IMR-90 (cell line): ENCODE measurements at regions not wholly inside any gene's neighbourhood (a gene's known extent, or its start where the extent isn't known, plus 50 kb on each side); places are given as distances from the start of the nearest gene placed in this dataset.

Experiments
- ATAC-seq: fragments of 200-7000 bp; cut with Tn5 transposase; 2 replicates; pipeline ENCODE4 v1.9.1; 2020; ENCODE audit warnings: low read depth, mild to moderate bottlenecking, moderate library complexity
- BruUV-seq: library from RNA; stranded (reverse); fragments of 400-500 nt; replicated peaks from 2 replicates; lab custom pipeline; 2021; lab: Mats Ljungman, UMichigan
- CTCF ChIA-PET: fragments of 300-600 bp; formaldehyde crosslinking; extraction: SDS; loops from one replicate; lab custom pipeline; 2021; ENCODE audit warnings: antibody characterized with exemption; lab: Yijun Ruan, JAX
- POLR2A ChIA-PET: fragments of 300-600 bp; sonication (Branson Sonifier 250); formaldehyde crosslinking; loops from one replicate; lab custom pipeline; 2022; ENCODE audit warnings: antibody characterized with exemption; ENCODE audit not compliant: unreplicated experiment; lab: Charles Lee
- DNase-seq: peaks from one replicate; pipeline ENCODE4 v3.0.0; 2013
- H2AFZ ChIP-seq: replicated peaks from 2 replicates; pipeline ENCODE3; 2013; ENCODE audit warnings: low read length, mild to moderate bottlenecking; ENCODE audit not compliant: poor library complexity
- H2AK5ac ChIP-seq: 2 replicates; pipeline ENCODE4 v1.6.1; 2013; ENCODE audit warnings: low read depth, low read length, inconsistent platforms
- H2AK9ac ChIP-seq: replicated peaks from 2 replicates; pipeline ENCODE3; 2013; ENCODE audit warnings: mild to moderate bottlenecking, low read depth, low read length, moderate library complexity; ENCODE audit not compliant: poor library complexity
- H2BK120ac ChIP-seq: 2 replicates; pipeline ENCODE4 v1.6.1; 2013; ENCODE audit warnings: low read depth, low read length, inconsistent platforms
- H2BK15ac ChIP-seq: 3 replicates; pipeline ENCODE4 v1.6.1; 2013; ENCODE audit warnings: low read depth, low read length, inconsistent platforms
- H2BK20ac ChIP-seq: 2 replicates; pipeline ENCODE4 v1.6.1; 2013; ENCODE audit warnings: low read depth, mild to moderate bottlenecking, inconsistent platforms, low read length, moderate library complexity
- H2BK5ac ChIP-seq: 2 replicates; pipeline ENCODE4 v1.6.1; 2013; ENCODE audit warnings: mild to moderate bottlenecking, low read depth, low read length, inconsistent platforms; ENCODE audit not compliant: poor library complexity, severe bottlenecking
- H3K14ac ChIP-seq: replicated peaks from 2 replicates; pipeline ENCODE4 v1.6.1; 2013; ENCODE audit warnings: low read depth, low read length, inconsistent platforms
- H3K18ac ChIP-seq: 2 replicates; pipeline ENCODE4 v1.6.1; 2013; ENCODE audit warnings: low read depth, low read length, control low read depth
- H3K23ac ChIP-seq: 2 replicates; pipeline ENCODE4 v1.6.1; 2013; ENCODE audit warnings: low read depth, low read length, inconsistent platforms
- H3K27ac ChIP-seq: 2 replicates; pipeline ENCODE4 v1.5.1; 2013; ENCODE audit warnings: mild to moderate bottlenecking, control low read depth, low read length; ENCODE audit not compliant: insufficient read depth
- H3K27me3 ChIP-seq: 2 replicates; pipeline ENCODE4 v1.6.1; 2013; ENCODE audit warnings: low read length; ENCODE audit not compliant: control insufficient read depth, insufficient read depth
- H3K36me3 ChIP-seq: 2 replicates; pipeline ENCODE4 v1.6.1; 2013; ENCODE audit warnings: low read length, mixed read lengths; ENCODE audit not compliant: control insufficient read depth, insufficient read depth
- H3K4ac ChIP-seq: 2 replicates; pipeline ENCODE4 v1.6.1; 2013; ENCODE audit warnings: low read depth, low read length, inconsistent platforms
- H3K4me1 ChIP-seq: 2 replicates; pipeline ENCODE4 v1.6.1; 2013; ENCODE audit warnings: low read length, mixed read lengths; ENCODE audit not compliant: control insufficient read depth, insufficient read depth
- H3K4me2 ChIP-seq: 2 replicates; pipeline ENCODE4 v1.6.1; 2013; ENCODE audit warnings: low read depth, mild to moderate bottlenecking, control low read depth, low read length, moderate library complexity
- H3K4me3 ChIP-seq: 2 replicates; pipeline ENCODE4 v1.5.1; 2013; ENCODE audit warnings: low read depth, mild to moderate bottlenecking, control low read depth, low read length, moderate library complexity; ENCODE audit not compliant: insufficient read depth
- H3K56ac ChIP-seq: 2 replicates; pipeline ENCODE4 v1.6.1; 2013; ENCODE audit warnings: low read length, inconsistent platforms; ENCODE audit not compliant: insufficient read depth; ENCODE audit errors: extremely low read depth
- H3K79me1 ChIP-seq, 2 experiments: 2 replicates each; pipeline ENCODE4 v1.6.1; 2013; ENCODE audit warnings: low read length in 2 of 2, inconsistent platforms in 1 of 2, low read depth in 1 of 2
- H3K9ac ChIP-seq: 2 replicates; pipeline ENCODE4 v1.6.1; 2013; ENCODE audit warnings: low read depth, low read length, control low read depth
- H3K9me1 ChIP-seq: 2 replicates; pipeline ENCODE4 v1.6.1; 2013; ENCODE audit warnings: low read length, inconsistent platforms; ENCODE audit not compliant: insufficient read depth
- H3K9me3 ChIP-seq: 2 replicates; pipeline ENCODE4 v1.6.1; 2013; ENCODE audit warnings: low read length; ENCODE audit not compliant: control insufficient read depth, insufficient read depth
- H4K20me1 ChIP-seq: 2 replicates; pipeline ENCODE4 v1.6.1; 2013; ENCODE audit warnings: low read length, inconsistent platforms; ENCODE audit not compliant: insufficient read depth
- H4K5ac ChIP-seq: 2 replicates; pipeline ENCODE4 v1.6.1; 2013; ENCODE audit warnings: mild to moderate bottlenecking, low read depth, low read length, control low read depth
- H4K8ac ChIP-seq, 2 experiments: 2 replicates each; pipeline ENCODE4 v1.6.1; 2013; ENCODE audit warnings: low read depth in 2 of 2, low read length in 2 of 2, control low read depth in 1 of 2, inconsistent platforms in 1 of 2
- H4K91ac ChIP-seq: 2 replicates; pipeline ENCODE4 v1.6.1; 2013; ENCODE audit warnings: low read depth, low read length, inconsistent platforms; ENCODE audit not compliant: insufficient read depth
- BHLHE40 ChIP-seq: fragments of 150-350 bp; IDR thresholded peaks from 2 replicates; pipeline ENCODE4 v1.6.1; 2016; ENCODE audit warnings: mild to moderate bottlenecking, low read depth, low read length
- CEBPB ChIP-seq: IDR thresholded peaks from 2 replicates; pipeline ENCODE4 v1.6.1; 2012; ENCODE audit warnings: low read depth, low read length, improper control_type of control experiment
- CHD1 ChIP-seq: IDR thresholded peaks from 2 replicates; pipeline ENCODE4 v1.6.1; 2012; ENCODE audit warnings: low read depth, low read length, improper control_type of control experiment
- FOS ChIP-seq: fragments of 150-350 bp; IDR thresholded peaks from 2 replicates; pipeline ENCODE4 v1.6.1; 2016; ENCODE audit warnings: low read depth, low read length
- MAFK ChIP-seq: IDR thresholded peaks from 2 replicates; pipeline ENCODE4 v1.6.1; 2012; ENCODE audit warnings: low read depth, low read length, improper control_type of control experiment
- MAZ ChIP-seq: IDR thresholded peaks from 2 replicates; pipeline ENCODE4 v1.6.1; 2012; ENCODE audit warnings: low read depth, mild to moderate bottlenecking, low read length, improper control_type of control experiment, moderate library complexity, borderline replicate concordance
- MXI1 ChIP-seq: IDR thresholded peaks from 2 replicates; pipeline ENCODE4 v1.6.1; 2012; ENCODE audit warnings: low read depth, mild to moderate bottlenecking, low read length, moderate library complexity, borderline replicate concordance
- NFE2L2 ChIP-seq: fragments of 150-350 bp; IDR thresholded peaks from 2 replicates; pipeline ENCODE4 v1.6.1; 2016; ENCODE audit warnings: low read depth, mild to moderate bottlenecking, low read length
- POLR2A ChIP-seq: IDR thresholded peaks from 2 replicates; pipeline ENCODE4 v1.6.1; 2012; ENCODE audit warnings: mild to moderate bottlenecking, low read depth, low read length
- RAD21 ChIP-seq: IDR thresholded peaks from 2 replicates; pipeline ENCODE4 v1.6.1; 2012; ENCODE audit warnings: low read length, improper control_type of control experiment
- RCOR1 ChIP-seq: IDR thresholded peaks from 2 replicates; pipeline ENCODE4 v1.6.1; 2012; ENCODE audit warnings: mild to moderate bottlenecking, low read length, improper control_type of control experiment; ENCODE audit not compliant: insufficient replicate concordance
- RFX5 ChIP-seq: IDR thresholded peaks from 2 replicates; pipeline ENCODE4 v1.8.0; 2012; ENCODE audit warnings: low read depth, mild to moderate bottlenecking, low read length, moderate library complexity
- SMC3 ChIP-seq: fragments of 150-350 bp; IDR thresholded peaks from 2 replicates; pipeline ENCODE4 v1.6.1; 2016; ENCODE audit warnings: low read depth, mild to moderate bottlenecking, antibody characterized with exemption, low read length, moderate library complexity
- WGBS, 2 experiments: methylation state at CpG; one replicate each; pipeline versions ENCODE4 v1.1.5 to v1.1.7; 2013; ENCODE audit warnings: missing lambda C conversion rate in 2 of 2; ENCODE audit not compliant: insufficient read length in 1 of 2; ENCODE audit errors: extremely low coverage in 2 of 2; 5-methylcytosine and 5-hydroxymethylcytosine counted together
- dilution Hi-C: fragments of 300-500 bp; cut with HindIII; formaldehyde crosslinking; loops from one replicate; pipeline ENCODE4 v1.14.3; 2018; ENCODE audit warnings: low sequenced_read_pairs; ENCODE audit not compliant: unreplicated experiment
- in situ Hi-C: fragments of 300-500 bp; cut with MboI; formaldehyde crosslinking; loops from 3 replicates; pipeline ENCODE4 v1.14.3; 2019; ENCODE audit warnings: low sequenced_read_pairs, inconsistent platforms, mixed read lengths
- intact Hi-C: fragments of 100-400 bp; cut with micrococcal nuclease; formaldehyde crosslinking; loops from 2 replicates; pipeline ENCODE4 v1.10.0; 2022
- TF ChIP-seq, protein P1 (sequence below): conservative IDR thresholded peaks from 2 replicates; pipeline ENCODE4 v1.5.1; 2012; ENCODE audit warnings: mild to moderate bottlenecking, low read depth, low read length, improper control_type of control experiment
- TF ChIP-seq, protein P2 (sequence below): fragments of 150-350 bp; IDR thresholded peaks from 2 replicates; pipeline ENCODE4 v1.6.1; 2016; ENCODE audit warnings: low read depth, mild to moderate bottlenecking, low read length, moderate library complexity, borderline replicate concordance
- TF ChIP-seq, protein P3 (sequence below): fragments of 150-350 bp; IDR thresholded peaks from 2 replicates; pipeline ENCODE4 v1.6.1; 2017; ENCODE audit warnings: mild to moderate bottlenecking, antibody characterized with exemption, low read length, low read depth

DNA sequence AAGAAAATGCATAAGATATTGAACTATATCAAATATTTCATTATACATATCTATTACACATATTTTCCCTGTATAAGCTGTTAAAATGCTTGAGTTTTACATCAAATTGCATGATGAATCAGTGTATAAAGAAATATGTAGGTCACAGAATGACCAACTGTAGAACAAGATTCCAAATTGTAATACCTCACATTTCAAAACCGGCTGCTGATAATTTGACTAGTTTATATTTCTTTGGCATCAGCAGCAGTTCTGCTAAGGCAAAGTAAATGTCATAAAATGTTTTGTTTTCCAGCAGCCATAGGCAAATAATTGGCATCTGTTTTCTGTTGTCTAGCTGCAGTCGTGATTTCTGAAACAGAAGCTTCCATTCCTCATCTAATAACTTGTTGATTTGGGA lies 633.9 kb downstream of the ARL4A start:
- H2BK120ac ChIP-seq: no peak overlapping the region
- H4K5ac ChIP-seq: no peak overlapping the region
- no peak overlapping the region for H4K8ac ChIP-seq
- dilution Hi-C loops: no loop called here
- no peak overlapping the region for H3K14ac ChIP-seq
- no peak overlapping the region for H3K9ac ChIP-seq
- no peak overlapping the region for H2AK5ac ChIP-seq
- H3K36me3 ChIP-seq: no peaks in the 10 kb centered on the region
- no CpG with 5 or more reads among the region's 2 CpGs for WGBS, 2 experiments
- ATAC-seq (no peak), DNase-seq (no peak)
- H2AK9ac ChIP-seq: no peak overlapping the region
- H4K20me1 ChIP-seq: no peaks in the 10 kb centered on the region
- no peaks in the 10 kb centered on the region for H3K4me1 ChIP-seq
- POLR2A ChIA-PET: interaction anchor here (0.6 kb wide), 1 partner anchor 157 kb away, joined by 4 read pairs; no protein-coding TSS in a partner anchor
- H3K56ac ChIP-seq: no peak overlapping the region
- H3K27ac ChIP-seq: no peak overlapping the region
- H2BK5ac ChIP-seq: no peak overlapping the region
- H4K91ac ChIP-seq: no peak overlapping the region
- H3K18ac ChIP-seq: no peak overlapping the region
- TF ChIP-seq, protein P1, sequence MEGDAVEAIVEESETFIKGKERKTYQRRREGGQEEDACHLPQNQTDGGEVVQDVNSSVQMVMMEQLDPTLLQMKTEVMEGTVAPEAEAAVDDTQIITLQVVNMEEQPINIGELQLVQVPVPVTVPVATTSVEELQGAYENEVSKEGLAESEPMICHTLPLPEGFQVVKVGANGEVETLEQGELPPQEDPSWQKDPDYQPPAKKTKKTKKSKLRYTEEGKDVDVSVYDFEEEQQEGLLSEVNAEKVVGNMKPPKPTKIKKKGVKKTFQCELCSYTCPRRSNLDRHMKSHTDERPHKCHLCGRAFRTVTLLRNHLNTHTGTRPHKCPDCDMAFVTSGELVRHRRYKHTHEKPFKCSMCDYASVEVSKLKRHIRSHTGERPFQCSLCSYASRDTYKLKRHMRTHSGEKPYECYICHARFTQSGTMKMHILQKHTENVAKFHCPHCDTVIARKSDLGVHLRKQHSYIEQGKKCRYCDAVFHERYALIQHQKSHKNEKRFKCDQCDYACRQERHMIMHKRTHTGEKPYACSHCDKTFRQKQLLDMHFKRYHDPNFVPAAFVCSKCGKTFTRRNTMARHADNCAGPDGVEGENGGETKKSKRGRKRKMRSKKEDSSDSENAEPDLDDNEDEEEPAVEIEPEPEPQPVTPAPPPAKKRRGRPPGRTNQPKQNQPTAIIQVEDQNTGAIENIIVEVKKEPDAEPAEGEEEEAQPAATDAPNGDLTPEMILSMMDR: no peak
- TF ChIP-seq MAFK (no peak), SMC3 (no peak), RCOR1 (no peak), POLR2A (no peak), BHLHE40 (no peak), MAZ (no peak), MXI1 (no peak), RFX5 (no peak), CEBPB (no peak), RAD21 (no peak), FOS (no peak), NFE2L2 (no peak), CHD1 (no peak)
- TF ChIP-seq, protein P2, sequence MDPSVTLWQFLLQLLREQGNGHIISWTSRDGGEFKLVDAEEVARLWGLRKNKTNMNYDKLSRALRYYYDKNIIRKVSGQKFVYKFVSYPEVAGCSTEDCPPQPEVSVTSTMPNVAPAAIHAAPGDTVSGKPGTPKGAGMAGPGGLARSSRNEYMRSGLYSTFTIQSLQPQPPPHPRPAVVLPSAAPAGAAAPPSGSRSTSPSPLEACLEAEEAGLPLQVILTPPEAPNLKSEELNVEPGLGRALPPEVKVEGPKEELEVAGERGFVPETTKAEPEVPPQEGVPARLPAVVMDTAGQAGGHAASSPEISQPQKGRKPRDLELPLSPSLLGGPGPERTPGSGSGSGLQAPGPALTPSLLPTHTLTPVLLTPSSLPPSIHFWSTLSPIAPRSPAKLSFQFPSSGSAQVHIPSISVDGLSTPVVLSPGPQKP: no peak
- TF ChIP-seq, protein P3, sequence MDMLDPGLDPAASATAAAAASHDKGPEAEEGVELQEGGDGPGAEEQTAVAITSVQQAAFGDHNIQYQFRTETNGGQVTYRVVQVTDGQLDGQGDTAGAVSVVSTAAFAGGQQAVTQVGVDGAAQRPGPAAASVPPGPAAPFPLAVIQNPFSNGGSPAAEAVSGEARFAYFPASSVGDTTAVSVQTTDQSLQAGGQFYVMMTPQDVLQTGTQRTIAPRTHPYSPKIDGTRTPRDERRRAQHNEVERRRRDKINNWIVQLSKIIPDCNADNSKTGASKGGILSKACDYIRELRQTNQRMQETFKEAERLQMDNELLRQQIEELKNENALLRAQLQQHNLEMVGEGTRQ: no peak
- no peak overlapping the region for H3K23ac ChIP-seq
- intact Hi-C loops: no loop called here
- no peaks in the 10 kb centered on the region for H3K9me3 ChIP-seq
- no peak overlapping the region for H2BK20ac ChIP-seq
- H3K9me1 ChIP-seq: no peaks in the 10 kb centered on the region
- no peak overlapping the region for H2AFZ ChIP-seq
- in situ Hi-C loops: no loop called here
- BruUV-seq: no TSS peak
- no peaks in the 10 kb centered on the region for H3K79me1 ChIP-seq
- H3K4me3 ChIP-seq: no peak overlapping the region
- no peak overlapping the region for H3K4ac ChIP-seq
- no peaks in the 10 kb centered on the region for H3K27me3 ChIP-seq
- CTCF ChIA-PET: interaction anchor here (0.7 to 1.4 kb wide), 2 partner anchors 10 to 1203 kb away, joined by 3 to 4 read pairs; no protein-coding TSS in a partner anchor
- no peak overlapping the region for H2BK15ac ChIP-seq
- no peak overlapping the region for H3K4me2 ChIP-seq
